ENCODE measurements at regions not wholly inside any gene's neighbourhood (a gene's known extent, or its start where the extent isn't known, plus 50 kb on each side); places are given as distances from the start of the nearest gene placed in this dataset.
"Not testable (repeated sequence)": the region's sequence is repeated elsewhere in the genome, so short reads cannot be mapped to it uniquely, and the experiment has no call there.

GRCh38 chr10:11403646-11404045, 207.8 kb downstream of the USP6NL start:
- not testable (repeated sequence) for DNase-seq (ENCODE audit: low read depth)

- no peak for DNase-seq (ENCODE audit: low read depth)
Observed at GRCh38 chr10:11403116-11403515, 208.3 kb downstream of the USP6NL start.

- DNase-seq (ENCODE audit: low read depth): no peak
Observed at GRCh38 chr10:11402392-11402791, 209.1 kb downstream of the USP6NL start.

- no peak for DNase-seq (ENCODE audit: low read depth)
Observed at GRCh38 chr10:11401264-11402235, 209.9 kb downstream of the USP6NL start.

DNA sequence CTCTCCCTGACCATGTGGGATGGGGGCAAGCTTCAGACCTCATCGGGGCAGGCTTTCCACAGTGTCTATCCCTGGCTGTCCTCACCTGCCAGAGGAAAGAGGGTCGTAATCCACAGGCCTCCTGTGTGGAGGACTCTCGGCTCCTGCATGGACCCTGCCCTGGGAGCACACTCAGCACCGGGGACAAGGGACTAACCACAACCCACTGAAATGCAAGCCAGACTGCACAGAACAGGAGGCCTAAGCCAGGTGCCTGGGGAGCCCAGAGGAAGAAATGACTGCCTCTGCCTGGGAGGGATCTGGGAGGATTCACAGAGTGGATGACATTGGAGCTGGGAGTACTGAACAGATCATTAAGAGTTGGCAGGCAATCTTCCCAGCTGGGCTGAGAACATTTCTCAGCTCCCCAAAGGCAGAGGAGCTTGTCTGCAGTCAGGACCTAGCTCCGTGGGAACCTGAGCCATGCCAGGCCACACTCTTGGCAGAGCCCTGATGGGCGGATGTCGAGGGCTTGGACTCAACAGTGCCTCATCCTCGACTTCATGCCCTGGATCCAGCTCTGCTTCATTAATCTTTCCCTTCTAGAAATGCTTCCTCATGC, 213.4 kb downstream of the USP6NL start:
- peak; percentile 45 for DNase-seq (ENCODE audit: low read depth)

DNA sequence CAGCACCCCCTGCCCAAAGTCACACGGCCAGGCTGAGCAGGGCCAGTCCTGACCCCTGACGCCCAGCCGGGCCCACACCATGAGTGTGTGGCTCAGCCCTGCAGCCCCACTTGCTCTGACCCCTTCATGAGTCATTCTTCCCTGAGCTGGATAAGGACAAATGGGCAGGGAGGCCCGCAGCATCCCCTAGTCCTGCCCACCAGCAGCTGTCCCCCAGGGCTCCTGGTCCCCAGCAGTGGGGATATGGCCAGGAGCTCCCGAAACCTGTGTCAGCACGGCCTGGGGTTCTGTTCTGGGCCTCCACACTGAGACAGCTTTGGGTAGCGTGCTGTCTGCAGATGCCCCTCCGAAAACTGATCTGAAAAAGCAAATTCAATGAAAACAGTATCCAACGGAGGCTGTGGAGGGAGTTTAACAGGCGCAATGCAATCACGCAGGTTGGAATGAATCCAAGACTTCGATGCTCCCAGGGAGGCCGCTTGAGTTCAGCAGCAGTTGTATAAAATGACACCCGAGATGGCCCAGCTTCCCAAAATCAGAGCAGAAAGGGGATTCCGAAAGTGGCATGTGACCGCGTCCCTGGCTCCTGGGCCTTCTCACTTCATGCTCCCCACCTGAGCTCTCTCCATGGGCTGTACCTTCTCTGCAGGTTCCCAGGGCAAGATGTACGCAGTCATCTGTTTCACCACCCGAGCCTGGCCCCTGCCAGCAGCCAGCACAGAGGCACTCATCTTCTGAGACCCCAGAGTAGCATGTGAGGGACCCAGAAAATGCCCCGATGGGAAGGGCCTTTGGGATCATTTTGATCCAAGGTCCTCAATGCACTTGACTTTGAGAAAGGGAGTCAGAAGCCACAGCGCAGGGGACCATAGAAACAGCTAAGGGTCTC, 214.1 kb downstream of the USP6NL start:
- no peak for DNase-seq (ENCODE audit: low read depth)

- DNase-seq (ENCODE audit: low read depth): no peak
Observed at GRCh38 chr10:11396311-11396955, 215.0 kb downstream of the USP6NL start.

DNA sequence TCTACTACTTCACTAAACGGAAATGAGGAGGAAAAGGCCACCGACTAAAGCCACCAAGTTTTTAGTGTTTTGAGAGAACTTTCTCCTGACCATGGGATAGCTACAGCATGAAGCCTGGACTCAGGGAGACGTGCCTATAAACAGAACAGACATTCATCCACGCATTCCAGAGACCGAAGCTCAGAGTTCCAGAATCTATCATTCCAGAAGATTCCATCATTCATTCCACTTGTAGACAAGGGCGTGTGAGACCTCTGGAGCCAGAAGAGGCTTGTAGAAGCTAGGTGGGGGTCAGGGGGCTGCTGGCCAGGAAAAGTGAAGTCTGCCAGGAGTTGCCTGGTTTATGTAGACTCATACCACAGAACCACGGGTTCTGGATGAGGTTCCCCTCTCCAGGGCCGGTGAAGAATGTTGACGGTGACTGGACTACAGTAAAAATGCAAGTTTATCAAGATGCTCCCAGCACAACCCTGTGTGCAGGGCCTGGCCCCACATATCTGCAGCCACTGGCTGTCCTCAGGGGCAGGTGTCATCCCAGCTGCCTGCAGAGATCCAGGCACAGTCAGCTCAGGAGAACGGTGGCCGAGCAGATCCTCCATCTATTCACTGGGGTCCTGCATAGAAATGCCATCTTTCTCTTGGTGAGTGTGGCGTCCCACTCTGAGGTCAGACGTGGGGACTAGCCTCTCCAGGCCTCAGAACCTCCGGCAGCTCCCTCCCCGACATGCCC, 215.7 kb downstream of the USP6NL start:
- no peak for DNase-seq (ENCODE audit: low read depth)

DNA sequence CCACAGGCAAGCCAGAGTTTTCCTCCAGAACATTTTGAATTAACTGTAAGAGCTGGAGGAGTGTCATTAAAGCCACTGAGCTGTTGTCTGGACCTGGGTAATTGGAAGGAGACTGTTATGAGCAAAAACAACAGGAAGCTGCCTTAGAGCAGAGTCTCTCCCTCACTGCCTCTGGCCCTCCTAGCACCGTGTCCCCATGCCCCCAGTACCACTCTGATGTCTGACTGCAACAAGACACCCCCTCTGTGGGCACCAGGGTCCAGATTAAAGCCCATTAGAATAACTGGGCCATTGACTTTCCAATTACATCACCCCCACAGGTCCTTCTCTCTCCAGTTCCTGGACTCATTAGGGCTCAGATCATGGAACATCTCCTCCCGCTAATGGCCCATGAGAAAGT, 216.3 kb downstream of the USP6NL start:
- no peak for DNase-seq (ENCODE audit: low read depth)

- DNase-seq (ENCODE audit: low read depth): no peak
Observed at GRCh38 chr10:11393858-11394257, 217.6 kb downstream of the USP6NL start.

GRCh38 chr10:11392776-11393175, 218.7 kb downstream of the USP6NL start:
- DNase-seq (ENCODE audit: low read depth): no peak

DNA sequence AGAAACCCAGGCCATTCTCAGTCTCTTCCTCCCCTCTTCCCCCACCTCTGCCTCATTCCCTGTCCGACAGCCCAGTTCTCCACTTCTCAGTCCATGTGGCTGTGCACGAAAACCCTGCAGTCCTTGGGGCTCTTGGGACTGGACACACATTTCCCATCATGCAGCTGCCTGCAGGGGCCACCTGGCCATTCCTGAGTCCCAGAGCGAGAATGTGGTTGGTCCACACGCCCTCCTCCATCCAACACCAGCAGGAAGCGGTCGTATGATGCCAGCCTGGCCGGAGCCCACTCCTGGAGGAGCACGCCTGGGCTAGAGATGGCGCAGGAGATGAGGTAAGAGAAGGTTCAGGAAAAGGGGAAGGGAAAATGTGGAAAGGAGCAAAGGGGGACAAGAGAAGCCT, 222.5 kb downstream of the USP6NL start:
- no peak for DNase-seq (ENCODE audit: low read depth)

- DNase-seq (ENCODE audit: low read depth): no peak
Observed at GRCh38 chr10:11387551-11388222, 223.8 kb downstream of the USP6NL start.

GRCh38 chr10:11387044-11387443, 224.4 kb downstream of the USP6NL start:
- DNase-seq (ENCODE audit: low read depth): no peak
